Testis (tissue), 2 donors: ENCODE measurements at regions not wholly inside any gene's neighbourhood (a gene's known extent, or its start where the extent isn't known, plus 50 kb on each side); places are given as distances from the start of the nearest gene placed in this dataset.
"Not testable (repeated sequence)": the region's sequence is repeated elsewhere in the genome, so short reads cannot be mapped to it uniquely, and the experiment has no call there.

Experiments
- DNase-seq: peaks from one replicate; pipeline ENCODE4 v3.0.0-alpha.2; 2019
- H3K27ac ChIP-seq, 2 donors: fragments of 200-600 bp; sonication (generic); one replicate each; pipeline ENCODE4 v1.5.1; 2019
- H3K27me3 ChIP-seq: fragments of 200-600 bp; sonication (generic); one replicate; pipeline ENCODE4 v1.5.1; 2019
- H3K36me3 ChIP-seq: fragments of 200-600 bp; sonication (generic); one replicate; pipeline ENCODE4 v1.5.1; 2017; ENCODE audit warnings: low read depth; ENCODE audit errors: missing control alignments
- H3K4me1 ChIP-seq: fragments of 200-600 bp; sonication (generic); one replicate; pipeline ENCODE4 v1.5.1; 2019
- H3K4me3 ChIP-seq, 2 donors: fragments of 200-600 bp; sonication (generic); one replicate each; pipeline ENCODE4 v1.5.1; 2017 to 2019
- H3K9me3 ChIP-seq: fragments of 200-600 bp; sonication (generic); one replicate; pipeline ENCODE4 v1.5.1; 2017
- POLR2A ChIP-seq: fragments of 450-650 bp; IDR thresholded peaks from one replicate; pipeline ENCODE4 v1.6.1; 2017; ENCODE audit warnings: antibody characterized with exemption, mild to moderate bottlenecking, moderate library complexity
- WGBS, 2 donors: methylation state at CpG; one replicate each; pipeline ENCODE4 v1.1.5; 2018; 5-methylcytosine and 5-hydroxymethylcytosine counted together
- intact Hi-C: fragments of 100-400 bp; cut with DNase I; formaldehyde crosslinking; loops from one replicate; pipeline ENCODE4 v1.15.1; 2023; ENCODE audit warnings: low total_unique reads
- TF ChIP-seq, protein P1 (sequence below), 3 experiments: fragments of 450-650 bp in 2 of 3; fragments of 200-600 bp in 1 of 3; sonication (generic) in 1 of 3; IDR thresholded peaks; one replicate each; pipeline ENCODE4 v1.5.1; 2016 to 2019; ENCODE audit warnings: antibody characterized with exemption in 3 of 3, mild to moderate bottlenecking in 2 of 3, moderate library complexity in 1 of 3

DNA sequence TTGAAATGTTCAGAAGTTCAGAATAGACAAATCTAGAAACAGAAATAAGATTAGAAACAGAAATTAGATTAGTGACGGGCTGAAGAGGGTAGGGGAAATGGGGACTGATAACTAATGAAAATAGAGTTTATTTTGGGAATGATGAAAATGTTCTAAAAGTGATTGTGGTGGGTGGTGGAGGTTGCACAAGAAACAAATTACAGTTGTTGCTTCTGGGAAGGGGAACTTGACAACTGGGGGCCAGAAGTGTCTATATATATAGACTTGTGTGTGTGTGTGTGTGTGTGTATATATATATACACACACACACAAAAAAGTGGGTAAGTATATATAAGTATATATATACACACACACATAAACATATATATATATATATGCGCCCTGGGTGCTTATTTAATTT, 86.5 kb upstream of the RREB1 start:
- WGBS, 2 donors = 73 to 80% methylated on average over 2 of the region's 2 CpGs
- intact Hi-C loops = no loop called here
- H3K27ac ChIP-seq = no peak overlapping the region

DNA sequence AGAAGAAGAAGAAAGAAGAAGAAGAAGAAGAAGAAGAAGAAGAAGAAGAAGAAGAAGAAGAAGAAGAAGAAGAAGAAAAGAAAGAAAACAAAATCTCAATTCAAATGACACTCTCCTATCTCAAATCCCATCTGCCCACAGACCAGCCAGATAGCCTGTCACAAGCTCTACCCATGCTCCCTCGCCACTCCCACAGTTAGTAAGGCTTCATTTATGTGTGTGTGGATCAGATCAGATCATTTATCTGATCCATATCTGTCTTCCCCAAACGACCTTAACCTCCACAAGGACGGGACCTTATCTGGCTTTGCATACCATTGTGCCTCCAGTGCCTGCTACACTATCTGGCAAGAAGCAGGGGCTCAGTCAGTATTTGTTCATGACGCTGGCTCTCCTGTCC, 81.9 kb upstream of the RREB1 start:
- Histone ChIP-seq H3K27ac (no peak overlapping the region), H3K9me3 (no peaks in the 10 kb centered on the region), H3K4me3 (no peak overlapping the region), H3K36me3 (no peaks in the 10 kb centered on the region), H3K4me1 (no peaks in the 10 kb centered on the region), H3K27me3 (no peaks in the 10 kb centered on the region)
- intact Hi-C loops = no loop called here
- TF ChIP-seq, protein P1, sequence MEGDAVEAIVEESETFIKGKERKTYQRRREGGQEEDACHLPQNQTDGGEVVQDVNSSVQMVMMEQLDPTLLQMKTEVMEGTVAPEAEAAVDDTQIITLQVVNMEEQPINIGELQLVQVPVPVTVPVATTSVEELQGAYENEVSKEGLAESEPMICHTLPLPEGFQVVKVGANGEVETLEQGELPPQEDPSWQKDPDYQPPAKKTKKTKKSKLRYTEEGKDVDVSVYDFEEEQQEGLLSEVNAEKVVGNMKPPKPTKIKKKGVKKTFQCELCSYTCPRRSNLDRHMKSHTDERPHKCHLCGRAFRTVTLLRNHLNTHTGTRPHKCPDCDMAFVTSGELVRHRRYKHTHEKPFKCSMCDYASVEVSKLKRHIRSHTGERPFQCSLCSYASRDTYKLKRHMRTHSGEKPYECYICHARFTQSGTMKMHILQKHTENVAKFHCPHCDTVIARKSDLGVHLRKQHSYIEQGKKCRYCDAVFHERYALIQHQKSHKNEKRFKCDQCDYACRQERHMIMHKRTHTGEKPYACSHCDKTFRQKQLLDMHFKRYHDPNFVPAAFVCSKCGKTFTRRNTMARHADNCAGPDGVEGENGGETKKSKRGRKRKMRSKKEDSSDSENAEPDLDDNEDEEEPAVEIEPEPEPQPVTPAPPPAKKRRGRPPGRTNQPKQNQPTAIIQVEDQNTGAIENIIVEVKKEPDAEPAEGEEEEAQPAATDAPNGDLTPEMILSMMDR (IDR thresholded peaks at IDR 0.05) = no peak
- no peak for TF ChIP-seq POLR2A
- DNase-seq = no peak
- WGBS, 2 donors = 74 to 83% methylated on average over 4 of the region's 4 CpGs

More for the DNA sequence above, 86.5 kb upstream of the RREB1 start:
- Histone ChIP-seq H3K4me1 (no peaks in the 10 kb centered on the region), H3K27me3 (no peaks in the 10 kb centered on the region), H3K9me3 (no peaks in the 10 kb centered on the region), H3K36me3 (no peaks in the 10 kb centered on the region), H3K4me3 (no peak overlapping the region)
- no peak for TF ChIP-seq POLR2A
- TF ChIP-seq, protein P1 (IDR thresholded peaks at IDR 0.05) = no peak
- no peak for DNase-seq

DNA sequence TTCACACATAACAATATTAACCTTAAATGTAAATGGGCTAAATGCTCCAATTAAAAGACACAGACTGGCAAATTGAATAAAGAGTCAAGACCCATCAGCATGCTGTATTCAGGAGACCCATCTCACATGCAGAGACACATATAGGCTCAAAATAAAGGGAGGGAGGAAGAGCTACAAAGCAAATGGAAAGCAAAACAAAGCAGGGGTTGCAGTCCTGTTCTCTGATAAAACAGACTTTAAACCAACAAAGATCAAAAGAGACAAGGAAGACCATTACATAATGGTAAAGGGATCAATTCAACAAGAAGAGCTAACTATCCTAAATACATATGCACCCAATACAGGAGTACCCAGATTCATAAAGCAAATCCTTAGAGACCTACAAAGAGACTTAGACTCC, 78.8 kb upstream of the RREB1 start:
- H3K27me3 ChIP-seq, intact Hi-C loops, H3K4me1 ChIP-seq, H3K36me3 ChIP-seq, H3K4me3 ChIP-seq, H3K27ac ChIP-seq, DNase-seq, H3K9me3 ChIP-seq: not testable (repeated sequence)

DNA sequence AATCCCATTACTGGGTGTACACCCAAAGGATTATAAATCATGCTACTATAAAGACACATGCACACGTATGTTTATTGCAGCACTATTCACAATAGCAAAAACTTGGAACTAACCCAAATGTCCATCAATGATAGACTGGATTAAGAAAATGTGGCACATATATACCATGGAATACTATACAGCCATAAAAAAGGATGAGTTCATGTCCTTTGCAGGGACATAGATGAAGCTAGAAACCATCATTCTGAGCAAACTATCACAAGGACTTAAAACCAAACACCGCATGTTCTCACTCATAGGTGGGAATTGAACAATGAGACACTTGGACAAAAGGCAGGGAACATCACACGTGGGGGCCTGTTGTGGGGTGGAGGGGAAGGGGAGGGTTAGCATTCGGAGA, 76.8 kb upstream of the RREB1 start:
- DNase-seq, H3K4me3 ChIP-seq, H3K36me3 ChIP-seq, H3K9me3 ChIP-seq, intact Hi-C loops, H3K4me1 ChIP-seq, H3K27me3 ChIP-seq, H3K27ac ChIP-seq: not testable (repeated sequence)
- WGBS, 2 donors = 61 to 82% methylated on average over 4 of the region's 4 CpGs

DNA sequence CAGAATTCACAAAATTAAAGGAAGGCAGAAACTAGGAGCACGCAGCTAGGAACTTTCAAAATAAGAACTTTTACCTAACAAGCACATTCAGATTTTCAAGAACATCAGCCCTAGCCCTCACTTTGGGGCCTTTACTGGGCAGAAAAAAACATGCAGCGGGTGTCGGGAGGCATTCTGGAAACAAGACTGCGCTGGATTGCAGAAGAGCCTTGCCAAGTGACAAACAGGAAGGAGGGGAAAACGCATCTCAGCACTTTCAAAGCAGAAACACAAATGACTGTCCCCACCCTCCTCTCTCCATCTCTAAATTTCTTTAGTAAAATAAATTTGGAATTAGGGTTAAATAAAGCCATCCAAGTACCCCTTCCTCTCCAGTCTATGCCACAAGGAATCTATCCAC, 74.6 kb upstream of the RREB1 start:
- DNase-seq = no peak
- Histone ChIP-seq H3K4me1 (no peaks in the 10 kb centered on the region), H3K4me3 (no peak overlapping the region), H3K27ac (no peak overlapping the region), H3K9me3 (no peaks in the 10 kb centered on the region), H3K36me3 (no peaks in the 10 kb centered on the region), H3K27me3 (no peaks in the 10 kb centered on the region)
- WGBS, 2 donors = 62 to 69% methylated on average over 5 of the region's 5 CpGs
- no peak for TF ChIP-seq POLR2A
- TF ChIP-seq, protein P1 (IDR thresholded peaks at IDR 0.05) = no peak
- intact Hi-C loops = no loop called here

DNA sequence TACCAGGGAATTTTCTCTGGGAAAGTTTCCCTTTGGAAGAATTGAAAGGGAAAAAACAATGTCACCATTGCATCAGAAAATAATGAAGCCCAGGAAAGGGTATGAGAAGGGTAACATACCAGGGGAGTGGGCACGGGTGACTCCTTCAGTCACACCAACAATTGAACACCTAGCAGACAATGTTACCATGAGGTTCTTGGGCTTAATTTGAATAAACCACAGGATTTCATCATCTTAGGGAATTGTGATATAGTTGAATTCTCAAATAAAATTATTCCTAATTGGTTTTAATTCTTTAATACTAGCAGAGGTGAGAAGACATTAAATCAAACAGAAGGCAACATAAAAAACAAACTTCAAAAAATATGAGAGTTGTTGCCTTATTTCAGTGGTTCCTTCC, 73.7 kb upstream of the RREB1 start:
- intact Hi-C loops = no loop called here
- Histone ChIP-seq H3K4me1 (no peaks in the 10 kb centered on the region), H3K27me3 (no peaks in the 10 kb centered on the region), H3K36me3 (no peaks in the 10 kb centered on the region), H3K9me3 (no peaks in the 10 kb centered on the region), H3K4me3 (no peak overlapping the region), H3K27ac (no peak overlapping the region)
- TF ChIP-seq POLR2A = no peak
- TF ChIP-seq, protein P1 (IDR thresholded peaks at IDR 0.05) = no peak
- no peak for DNase-seq
- 81 to 89% methylated on average over 1 of the region's 1 CpG for WGBS, 2 donors
